Iris pigment epithelial cell (primary cell): ENCODE measurements at regions not wholly inside any gene's neighbourhood (a gene's known extent, or its start where the extent isn't known, plus 50 kb on each side); places are given as distances from the start of the nearest gene placed in this dataset.

Experiments used
- DNase-seq: peaks from one replicate; pipeline ENCODE4 v3.0.0-alpha.2; 2011; ENCODE audit warnings: low read depth

GRCh38 chr9:3732077-3733038 lies 206.6 kb upstream of the RFX3 start:
- peak; percentile 89 for DNase-seq

GRCh38 chr9:3730511-3730922 lies 204.7 kb upstream of the RFX3 start:
- DNase-seq = no peak

GRCh38 chr9:3721096-3721495 lies 195.3 kb upstream of the RFX3 start:
- no peak for DNase-seq

GRCh38 chr9:3719286-3719685 lies 193.5 kb upstream of the RFX3 start:
- DNase-seq = peak; percentile 7

GRCh38 chr9:3716415-3716814 lies 190.6 kb upstream of the RFX3 start:
- peak; percentile 8 for DNase-seq

- DNase-seq = peak; percentile 31
Measured at GRCh38 chr9:3708751-3709150, 182.9 kb upstream of the RFX3 start.

- DNase-seq = no peak
Measured at GRCh38 chr9:3704890-3705289, 179.1 kb upstream of the RFX3 start.

GRCh38 chr9:3700772-3701171 lies 175.0 kb upstream of the RFX3 start:
- DNase-seq = no peak

GRCh38 chr9:3699883-3700282 lies 174.1 kb upstream of the RFX3 start:
- no peak for DNase-seq

GRCh38 chr9:3698531-3698930 lies 172.7 kb upstream of the RFX3 start:
- no peak for DNase-seq

GRCh38 chr9:3698076-3698475 lies 172.3 kb upstream of the RFX3 start:
- no peak for DNase-seq

- no peak for DNase-seq
Measured at GRCh38 chr9:3696368-3696767, 170.6 kb upstream of the RFX3 start.

GRCh38 chr9:3692606-3693005 lies 166.8 kb upstream of the RFX3 start:
- DNase-seq = no peak

GRCh38 chr9:3689555-3689954 lies 163.8 kb upstream of the RFX3 start:
- no peak for DNase-seq

GRCh38 chr9:3687145-3687544 lies 161.3 kb upstream of the RFX3 start:
- no peak for DNase-seq

- DNase-seq = no peak
Measured at GRCh38 chr9:3682186-3682585, 156.4 kb upstream of the RFX3 start.

GRCh38 chr9:3677541-3677940 lies 151.7 kb upstream of the RFX3 start:
- DNase-seq = no peak

GRCh38 chr9:3676766-3677165 lies 151.0 kb upstream of the RFX3 start:
- DNase-seq = no peak

GRCh38 chr9:3675946-3676345 lies 150.1 kb upstream of the RFX3 start:
- no peak for DNase-seq

- DNase-seq = no peak
Measured at GRCh38 chr9:3674561-3674960, 148.8 kb upstream of the RFX3 start.

GRCh38 chr9:3672399-3672798 lies 146.6 kb upstream of the RFX3 start:
- no peak for DNase-seq

GRCh38 chr9:3664044-3664443 lies 138.2 kb upstream of the RFX3 start:
- peak; percentile 63 for DNase-seq

GRCh38 chr9:3662671-3663070 lies 136.9 kb upstream of the RFX3 start:
- peak; percentile 82 for DNase-seq

GRCh38 chr9:3660936-3661335 lies 135.1 kb upstream of the RFX3 start:
- peak; percentile 47 for DNase-seq
